SJSA1 (cell line): ENCODE measurements at regions not wholly inside any gene's neighbourhood (a gene's known extent, or its start where the extent isn't known, plus 50 kb on each side); places are given as distances from the start of the nearest gene placed in this dataset.

Experiments used
- DNase-seq, 2 experiments: peaks; one replicate each; pipeline ENCODE4 v3.0.0-alpha.2; 2015 to 2020; ENCODE audit warnings: low spot score in 2 of 2, low read depth in 1 of 2
- H3K27ac ChIP-seq: fragments of 250-450 bp; sonication (Bioruptor Pico); 2 replicates; pipeline ENCODE4 v1.5.1; 2020; ENCODE audit warnings: mild to moderate bottlenecking, moderate library complexity
- H3K27me3 ChIP-seq: fragments of 250-450 bp; sonication (Bioruptor Pico); replicated peaks from 2 replicates; pipeline ENCODE4 v1.5.1; 2020; ENCODE audit warnings: mild to moderate bottlenecking, moderate library complexity
- H3K36me3 ChIP-seq: fragments of 250-450 bp; sonication (Bioruptor Pico); 2 replicates; pipeline ENCODE4 v1.5.1; 2020; ENCODE audit warnings: mild to moderate bottlenecking
- H3K4me1 ChIP-seq: fragments of 250-450 bp; sonication (Bioruptor Pico); replicated peaks from 2 replicates; pipeline ENCODE4 v1.6.1; 2021; ENCODE audit warnings: mild to moderate bottlenecking
- H3K4me3 ChIP-seq: fragments of 250-450 bp; sonication (Bioruptor Pico); 2 replicates; pipeline ENCODE4 v1.5.1; 2020; ENCODE audit warnings: mild to moderate bottlenecking
- H3K9me3 ChIP-seq: fragments of 250-450 bp; sonication (Bioruptor Pico); replicated peaks from 2 replicates; pipeline ENCODE4 v1.5.1; 2020; ENCODE audit warnings: mild to moderate bottlenecking

- DNase-seq: no peak
- Histone ChIP-seq H3K9me3 (no peaks in the 10 kb centered on the region), H3K36me3 (no peaks in the 10 kb centered on the region), H3K4me1 (peaks cover 4% of the 10 kb centered on the region; the same call in 1 of the 2 replicates), H3K27me3 (no peaks in the 10 kb centered on the region), H3K27ac (no peak overlapping the region), H3K4me3 (no peak overlapping the region)
These were observed 234.7 kb downstream of the FAM76B start for GRCh38 chr11:95554911-95555310.

GRCh38 chr11:95549301-95549700 is 240.3 kb downstream of the FAM76B start:
- Histone ChIP-seq H3K4me3 (no peak overlapping the region), H3K27me3 (no peaks in the 10 kb centered on the region), H3K9me3 (no peaks in the 10 kb centered on the region), H3K4me1 (no peaks in the 10 kb centered on the region), H3K27ac (no peak overlapping the region), H3K36me3 (no peaks in the 10 kb centered on the region)
- DNase-seq: no peak

- no peaks in the 10 kb centered on the region for H3K9me3 ChIP-seq
- DNase-seq: no peak
- no peak overlapping the region for H3K27ac ChIP-seq
- H3K4me1 ChIP-seq: no peaks in the 10 kb centered on the region
- H3K4me3 ChIP-seq: no peak overlapping the region
- H3K36me3 ChIP-seq: no peaks in the 10 kb centered on the region
- H3K27me3 ChIP-seq: no peaks in the 10 kb centered on the region
These were observed 241.2 kb downstream of the FAM76B start for GRCh38 chr11:95548416-95548815.

- H3K27me3 ChIP-seq: no peaks in the 10 kb centered on the region
- no peak overlapping the region for H3K4me3 ChIP-seq
- H3K4me1 ChIP-seq: no peaks in the 10 kb centered on the region
- H3K36me3 ChIP-seq: no peaks in the 10 kb centered on the region
- no peaks in the 10 kb centered on the region for H3K9me3 ChIP-seq
- no peak overlapping the region for H3K27ac ChIP-seq
- DNase-seq: no peak
These were observed 241.6 kb downstream of the FAM76B start for GRCh38 chr11:95547976-95548375.

GRCh38 chr11:95547186-95547585 is 242.4 kb downstream of the FAM76B start:
- no peaks in the 10 kb centered on the region for H3K4me1 ChIP-seq
- no peak overlapping the region for H3K4me3 ChIP-seq
- no peaks in the 10 kb centered on the region for H3K27me3 ChIP-seq
- no peaks in the 10 kb centered on the region for H3K9me3 ChIP-seq
- no peak for DNase-seq
- H3K27ac ChIP-seq: no peak overlapping the region
- H3K36me3 ChIP-seq: no peaks in the 10 kb centered on the region

- DNase-seq: no peak
- no peak overlapping the region for H3K4me3 ChIP-seq
- H3K27ac ChIP-seq: no peak overlapping the region
- H3K9me3 ChIP-seq: no peaks in the 10 kb centered on the region
- H3K4me1 ChIP-seq: no peaks in the 10 kb centered on the region
- no peaks in the 10 kb centered on the region for H3K27me3 ChIP-seq
- H3K36me3 ChIP-seq: no peaks in the 10 kb centered on the region
These were observed 244.3 kb downstream of the FAM76B start for GRCh38 chr11:95545116-95545875.

GRCh38 chr11:95544095-95544856 is 245.3 kb downstream of the FAM76B start:
- no peaks in the 10 kb centered on the region for H3K9me3 ChIP-seq
- no peak overlapping the region for H3K4me3 ChIP-seq
- H3K27me3 ChIP-seq: no peaks in the 10 kb centered on the region
- H3K27ac ChIP-seq: no peak overlapping the region
- no peak for DNase-seq
- H3K4me1 ChIP-seq: no peaks in the 10 kb centered on the region
- no peaks in the 10 kb centered on the region for H3K36me3 ChIP-seq

GRCh38 chr11:95542868-95543551 is 246.6 kb downstream of the FAM76B start:
- Histone ChIP-seq H3K4me3 (no peak overlapping the region), H3K27ac (no peak overlapping the region), H3K27me3 (no peaks in the 10 kb centered on the region), H3K36me3 (no peaks in the 10 kb centered on the region), H3K9me3 (no peaks in the 10 kb centered on the region), H3K4me1 (no peaks in the 10 kb centered on the region)
- no peak for DNase-seq

GRCh38 chr11:95541715-95542114 is 247.9 kb downstream of the FAM76B start:
- Histone ChIP-seq H3K9me3 (no peaks in the 10 kb centered on the region), H3K27ac (no peak overlapping the region), H3K36me3 (no peaks in the 10 kb centered on the region), H3K27me3 (no peaks in the 10 kb centered on the region), H3K4me3 (no peak overlapping the region), H3K4me1 (no peaks in the 10 kb centered on the region)
- no peak for DNase-seq

GRCh38 chr11:95536047-95536690 is 253.4 kb downstream of the FAM76B start:
- Histone ChIP-seq H3K9me3 (no peaks in the 10 kb centered on the region), H3K27me3 (no peaks in the 10 kb centered on the region), H3K36me3 (no peaks in the 10 kb centered on the region), H3K27ac (no peak overlapping the region), H3K4me3 (no peak overlapping the region), H3K4me1 (no peaks in the 10 kb centered on the region)
- no peak for DNase-seq

- no peak overlapping the region for H3K4me3 ChIP-seq
- H3K4me1 ChIP-seq: no peaks in the 10 kb centered on the region
- DNase-seq: no peak
- H3K36me3 ChIP-seq: no peaks in the 10 kb centered on the region
- no peaks in the 10 kb centered on the region for H3K9me3 ChIP-seq
- no peaks in the 10 kb centered on the region for H3K27me3 ChIP-seq
- no peak overlapping the region for H3K27ac ChIP-seq
These were observed 254.8 kb downstream of the FAM76B start for GRCh38 chr11:95534809-95535208.

- no peak overlapping the region for H3K4me3 ChIP-seq
- no peaks in the 10 kb centered on the region for H3K9me3 ChIP-seq
- no peaks in the 10 kb centered on the region for H3K27me3 ChIP-seq
- no peak overlapping the region for H3K27ac ChIP-seq
- H3K36me3 ChIP-seq: no peaks in the 10 kb centered on the region
- DNase-seq: no peak
- no peaks in the 10 kb centered on the region for H3K4me1 ChIP-seq
These were observed 255.4 kb downstream of the FAM76B start for GRCh38 chr11:95534226-95534625.

- Histone ChIP-seq H3K27me3 (no peaks in the 10 kb centered on the region), H3K4me3 (no peak overlapping the region), H3K36me3 (no peaks in the 10 kb centered on the region), H3K9me3 (no peaks in the 10 kb centered on the region), H3K4me1 (no peaks in the 10 kb centered on the region), H3K27ac (no peak overlapping the region)
- DNase-seq: no peak
These were observed 258.5 kb downstream of the FAM76B start for GRCh38 chr11:95531116-95531515.
